ENCODE measurements at regions not wholly inside any gene's neighbourhood (a gene's known extent, or its start where the extent isn't known, plus 50 kb on each side); places are given as distances from the start of the nearest gene placed in this dataset.

DNA sequence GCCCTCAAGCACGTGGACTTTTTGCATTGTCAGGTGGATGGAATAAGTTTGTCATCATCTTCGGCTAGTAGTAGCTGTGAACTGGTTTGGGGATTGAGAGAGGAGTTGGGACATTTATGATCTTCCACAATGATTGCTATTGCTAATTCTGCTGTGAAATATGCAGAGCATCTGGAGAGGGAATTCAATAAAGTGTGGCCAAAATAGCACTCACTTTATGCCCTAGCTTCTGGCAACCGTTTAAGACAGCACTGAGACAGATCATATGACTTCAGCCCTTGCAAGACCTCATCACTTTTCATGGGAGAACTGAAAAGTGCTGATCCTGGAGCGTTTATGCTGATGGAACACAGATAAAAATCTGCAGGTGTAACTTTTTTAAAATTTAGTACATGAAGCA is 360.8 kb downstream of the GPATCH2 start:
- no peak for TF ChIP-seq CTCF (IDR thresholded peaks at IDR 0.05; ENCODE audit: low read depth, low read length, missing input control)
- no peak for TF ChIP-seq NR2F2 (IDR thresholded peaks at IDR 0.05)
- TF ChIP-seq RAD21 (IDR thresholded peaks at IDR 0.05), result no peak
- no peak for TF ChIP-seq JUND (IDR thresholded peaks at IDR 0.05)
- no peak for TF ChIP-seq REST (IDR thresholded peaks at IDR 0.05)
- TF ChIP-seq ATF3 (IDR thresholded peaks at IDR 0.05), result no peak
- TF ChIP-seq ZBTB33 (IDR thresholded peaks at IDR 0.05), result no peak
- no peak for TF ChIP-seq GABPA (IDR thresholded peaks at IDR 0.05 in 1 of 2, conservative IDR thresholded peaks at IDR 0.05 in 1 of 2)
- TF ChIP-seq RXRA (IDR thresholded peaks at IDR 0.05), result no peak
- no peak for TF ChIP-seq MAX (IDR thresholded peaks at IDR 0.05)
- TF ChIP-seq SP1 (IDR thresholded peaks at IDR 0.05), result no peak
- no peak for TF ChIP-seq TAF1 (conservative IDR thresholded peaks at IDR 0.05)
- no peak for TF ChIP-seq FOXA1 (IDR thresholded peaks at IDR 0.05)
